ENCODE measurements at regions not wholly inside any gene's neighbourhood (a gene's known extent, or its start where the extent isn't known, plus 50 kb on each side); places are given as distances from the start of the nearest gene placed in this dataset.

DNA sequence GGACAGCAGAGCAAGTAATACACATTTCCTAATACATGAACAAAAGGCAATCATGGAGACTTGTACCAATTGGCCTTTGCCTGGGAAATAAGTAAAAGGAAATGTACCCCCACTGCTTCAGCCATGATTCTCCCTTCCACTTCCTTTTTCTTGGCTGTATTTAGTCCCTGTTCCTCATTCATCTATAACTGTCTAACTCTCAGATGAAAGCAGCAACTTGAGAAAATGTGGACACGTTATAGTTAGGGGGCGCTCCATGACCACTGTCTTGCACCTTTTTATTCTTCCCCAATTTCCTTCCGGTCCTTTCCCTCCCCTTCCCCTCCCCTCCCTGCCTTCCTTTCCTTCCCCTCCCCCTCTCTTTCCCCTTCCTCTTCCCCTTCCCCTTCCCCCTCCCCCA lies 61.3 kb upstream of the BARX2 start:
- POLR2A ChIA-PET = no interaction called here
- BruUV-seq (replicated peaks) = no TSS peak
- DNase-seq (ENCODE audit: low read depth, low spot score) (no peak), ATAC-seq (no peak)
- no peak overlapping the region for H3K27ac ChIP-seq (ENCODE audit: low read length)
- intact Hi-C loops (cut with micrococcal nuclease; ENCODE audit: unreplicated experiment) = no loop called here
- TF ChIP-seq SIN3A (IDR thresholded peaks at IDR 0.05; ENCODE audit: borderline replicate concordance, insufficient read depth, low read depth, low read length) (no peak), TCF7L2 (IDR thresholded peaks at IDR 0.05; ENCODE audit: low read depth, low read length) (no peak), POLR2AphosphoS5 (IDR thresholded peaks at IDR 0.05; ENCODE audit: low read depth, low read length) (no peak)
- TF ChIP-seq, protein P1, sequence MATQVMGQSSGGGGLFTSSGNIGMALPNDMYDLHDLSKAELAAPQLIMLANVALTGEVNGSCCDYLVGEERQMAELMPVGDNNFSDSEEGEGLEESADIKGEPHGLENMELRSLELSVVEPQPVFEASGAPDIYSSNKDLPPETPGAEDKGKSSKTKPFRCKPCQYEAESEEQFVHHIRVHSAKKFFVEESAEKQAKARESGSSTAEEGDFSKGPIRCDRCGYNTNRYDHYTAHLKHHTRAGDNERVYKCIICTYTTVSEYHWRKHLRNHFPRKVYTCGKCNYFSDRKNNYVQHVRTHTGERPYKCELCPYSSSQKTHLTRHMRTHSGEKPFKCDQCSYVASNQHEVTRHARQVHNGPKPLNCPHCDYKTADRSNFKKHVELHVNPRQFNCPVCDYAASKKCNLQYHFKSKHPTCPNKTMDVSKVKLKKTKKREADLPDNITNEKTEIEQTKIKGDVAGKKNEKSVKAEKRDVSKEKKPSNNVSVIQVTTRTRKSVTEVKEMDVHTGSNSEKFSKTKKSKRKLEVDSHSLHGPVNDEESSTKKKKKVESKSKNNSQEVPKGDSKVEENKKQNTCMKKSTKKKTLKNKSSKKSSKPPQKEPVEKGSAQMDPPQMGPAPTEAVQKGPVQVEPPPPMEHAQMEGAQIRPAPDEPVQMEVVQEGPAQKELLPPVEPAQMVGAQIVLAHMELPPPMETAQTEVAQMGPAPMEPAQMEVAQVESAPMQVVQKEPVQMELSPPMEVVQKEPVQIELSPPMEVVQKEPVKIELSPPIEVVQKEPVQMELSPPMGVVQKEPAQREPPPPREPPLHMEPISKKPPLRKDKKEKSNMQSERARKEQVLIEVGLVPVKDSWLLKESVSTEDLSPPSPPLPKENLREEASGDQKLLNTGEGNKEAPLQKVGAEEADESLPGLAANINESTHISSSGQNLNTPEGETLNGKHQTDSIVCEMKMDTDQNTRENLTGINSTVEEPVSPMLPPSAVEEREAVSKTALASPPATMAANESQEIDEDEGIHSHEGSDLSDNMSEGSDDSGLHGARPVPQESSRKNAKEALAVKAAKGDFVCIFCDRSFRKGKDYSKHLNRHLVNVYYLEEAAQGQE (IDR thresholded peaks at IDR 0.05; ENCODE audit: insufficient read depth in 1 of 2, low read depth in 2 of 2, low read length in 1 of 2) = no peak
- TF ChIP-seq, protein P2, sequence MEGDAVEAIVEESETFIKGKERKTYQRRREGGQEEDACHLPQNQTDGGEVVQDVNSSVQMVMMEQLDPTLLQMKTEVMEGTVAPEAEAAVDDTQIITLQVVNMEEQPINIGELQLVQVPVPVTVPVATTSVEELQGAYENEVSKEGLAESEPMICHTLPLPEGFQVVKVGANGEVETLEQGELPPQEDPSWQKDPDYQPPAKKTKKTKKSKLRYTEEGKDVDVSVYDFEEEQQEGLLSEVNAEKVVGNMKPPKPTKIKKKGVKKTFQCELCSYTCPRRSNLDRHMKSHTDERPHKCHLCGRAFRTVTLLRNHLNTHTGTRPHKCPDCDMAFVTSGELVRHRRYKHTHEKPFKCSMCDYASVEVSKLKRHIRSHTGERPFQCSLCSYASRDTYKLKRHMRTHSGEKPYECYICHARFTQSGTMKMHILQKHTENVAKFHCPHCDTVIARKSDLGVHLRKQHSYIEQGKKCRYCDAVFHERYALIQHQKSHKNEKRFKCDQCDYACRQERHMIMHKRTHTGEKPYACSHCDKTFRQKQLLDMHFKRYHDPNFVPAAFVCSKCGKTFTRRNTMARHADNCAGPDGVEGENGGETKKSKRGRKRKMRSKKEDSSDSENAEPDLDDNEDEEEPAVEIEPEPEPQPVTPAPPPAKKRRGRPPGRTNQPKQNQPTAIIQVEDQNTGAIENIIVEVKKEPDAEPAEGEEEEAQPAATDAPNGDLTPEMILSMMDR (IDR thresholded peaks at IDR 0.05) = no peak
- H3K27me3 ChIP-seq (ENCODE audit: control insufficient read depth, insufficient read depth, low read length) = no peaks in the 10 kb centered on the region
- in situ Hi-C loops (cut with HindIII; ENCODE audit: low pct_unique_long_range_greater_than_20kb, low sequenced_read_pairs) = no loop called here
- CTCF ChIA-PET = interaction anchor here (1.0 kb wide), 1 partner anchor 18 kb away, joined by 6 read pairs; no protein-coding TSS in a partner anchor
- no peaks in the 10 kb centered on the region for H3K4me1 ChIP-seq (ENCODE audit: control insufficient read depth, insufficient read depth, low read length)
- no peaks in the 10 kb centered on the region for H3K36me3 ChIP-seq (ENCODE audit: control insufficient read depth, insufficient read depth, low read length)
- H3K4me3 ChIP-seq (ENCODE audit: low read depth in 2 of 2, low read length in 2 of 2) = no peak overlapping the region
- no peaks in the 10 kb centered on the region for H3K9me3 ChIP-seq (ENCODE audit: control insufficient read depth, insufficient read depth, low read depth, low read length)

DNA sequence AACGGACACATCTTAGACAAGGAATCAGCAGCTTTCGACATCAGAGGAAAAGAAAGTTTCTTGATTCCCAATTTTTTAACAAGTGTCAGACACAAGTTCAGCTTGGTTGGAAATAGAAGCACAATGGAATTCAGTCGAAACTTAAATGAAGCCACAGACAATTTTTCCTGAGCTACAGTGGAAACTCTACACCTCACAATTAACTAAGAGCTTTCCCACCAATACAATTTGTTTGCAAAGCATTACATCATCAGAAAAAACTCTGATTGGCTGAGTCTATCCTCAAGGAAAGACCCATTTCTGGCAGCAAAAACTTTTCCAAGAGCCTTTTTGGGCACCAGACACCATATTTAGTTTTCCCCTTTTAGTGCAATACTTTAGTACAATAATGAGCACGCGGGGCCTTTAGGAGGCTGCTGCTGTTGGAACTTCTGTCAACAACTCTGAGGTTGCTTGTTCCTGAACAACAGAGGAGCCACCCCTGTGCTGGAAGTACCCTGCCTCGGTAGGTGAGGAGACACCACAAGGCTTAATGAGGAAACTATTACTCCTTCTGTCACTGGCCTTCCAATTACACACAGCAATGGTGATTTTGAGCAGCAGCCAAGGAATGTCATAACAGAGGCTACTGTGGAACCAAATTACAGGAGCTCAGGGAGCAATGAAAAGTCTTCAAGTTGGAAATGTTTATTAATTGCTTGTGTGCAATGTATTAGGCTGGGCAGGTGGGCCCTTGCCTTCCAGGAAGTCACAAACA lies 61.9 kb upstream of the BARX2 start:
- intact Hi-C loops (cut with micrococcal nuclease; ENCODE audit: unreplicated experiment) = no loop called here
- no peaks in the 10 kb centered on the region for H3K27me3 ChIP-seq (ENCODE audit: control insufficient read depth, insufficient read depth, low read length)
- POLR2A ChIA-PET = no interaction called here
- H3K9me3 ChIP-seq (ENCODE audit: control insufficient read depth, insufficient read depth, low read depth, low read length) = no peaks in the 10 kb centered on the region
- TF ChIP-seq TCF7L2 (IDR thresholded peaks at IDR 0.05; ENCODE audit: low read depth, low read length) (no peak), POLR2AphosphoS5 (IDR thresholded peaks at IDR 0.05; ENCODE audit: low read depth, low read length) (no peak), SIN3A (IDR thresholded peaks at IDR 0.05; ENCODE audit: borderline replicate concordance, insufficient read depth, low read depth, low read length) (no peak)
- TF ChIP-seq, protein P2 (IDR thresholded peaks at IDR 0.05) = no peak
- TF ChIP-seq, protein P1 (IDR thresholded peaks at IDR 0.05; ENCODE audit: insufficient read depth in 1 of 2, low read depth in 2 of 2, low read length in 1 of 2) = no peak
- no peak for DNase-seq (ENCODE audit: low read depth, low spot score)
- no TSS peak for BruUV-seq (replicated peaks)
- no peaks in the 10 kb centered on the region for H3K36me3 ChIP-seq (ENCODE audit: control insufficient read depth, insufficient read depth, low read length)
- in situ Hi-C loops (cut with HindIII; ENCODE audit: low pct_unique_long_range_greater_than_20kb, low sequenced_read_pairs) = no loop called here
- no peak overlapping the region for H3K4me3 ChIP-seq (ENCODE audit: low read depth in 2 of 2, low read length in 2 of 2)
- CTCF ChIA-PET = interaction anchor here (1.0 kb wide), 1 partner anchor 18 kb away, joined by 6 read pairs; no protein-coding TSS in a partner anchor
- no peaks in the 10 kb centered on the region for H3K4me1 ChIP-seq (ENCODE audit: control insufficient read depth, insufficient read depth, low read length)
- no peak for ATAC-seq
- no peak overlapping the region for H3K27ac ChIP-seq (ENCODE audit: low read length)
